ENCODE measurements at regions not wholly inside any gene's neighbourhood (a gene's known extent, or its start where the extent isn't known, plus 50 kb on each side); places are given as distances from the start of the nearest gene placed in this dataset.

DNA sequence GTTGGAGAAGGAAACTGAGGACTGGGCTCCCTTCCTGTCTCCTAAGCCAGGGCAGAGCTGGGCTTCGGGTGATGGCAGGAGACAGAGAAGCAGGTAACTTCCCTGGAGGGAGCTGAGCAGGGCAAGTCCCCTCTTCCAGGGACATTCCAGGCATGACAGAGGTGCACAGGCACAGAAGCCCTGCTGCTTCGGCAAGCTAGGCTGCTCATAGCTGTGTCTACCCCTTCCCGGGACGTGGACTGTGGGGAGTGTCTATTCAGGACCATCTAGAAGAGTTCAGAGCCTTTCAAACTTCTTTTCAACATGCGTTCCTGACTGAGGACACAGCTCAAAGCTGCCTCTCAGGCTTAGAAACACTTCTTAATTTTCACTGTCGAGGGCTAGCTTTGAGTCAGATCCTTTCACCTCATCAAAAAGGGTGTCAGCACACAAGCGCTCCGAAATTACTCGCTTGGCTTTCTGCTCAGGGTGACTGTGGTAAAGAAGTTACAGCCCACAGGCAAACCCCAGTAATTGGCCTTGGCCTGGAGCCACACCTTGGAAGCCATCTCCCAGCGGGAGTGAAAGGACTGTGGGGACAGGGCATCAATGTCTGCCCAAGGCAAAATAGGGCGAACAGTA, 63.7 kb upstream of the STEAP1B start:
- Histone ChIP-seq H3K4me1 (ENCODE audit: insufficient read depth) (peaks cover 8% of the 10 kb centered on the region), H3K27ac (no peak overlapping the region), H3K36me3 (no peaks in the 10 kb centered on the region), H3K9me3 (no peaks in the 10 kb centered on the region), H3K4me3 (no peak overlapping the region), H3K27me3 (no peaks in the 10 kb centered on the region)
- 47 to 61% (median 50%) methylated on average over 11 of the region's 11 CpGs for WGBS, 3 donors
- DNase-seq = no peak
- intact Hi-C loops (cut with DNase I) = loop anchor here in 1 of 4 donors (10.0 kb wide), 1 partner anchor 161 kb away; the partner anchor contains the start of gene IL6
- TF ChIP-seq POLR2A (IDR thresholded peaks at IDR 0.05) (no peak), EP300 (IDR thresholded peaks at IDR 0.05) (no peak)
- TF ChIP-seq, protein P1, sequence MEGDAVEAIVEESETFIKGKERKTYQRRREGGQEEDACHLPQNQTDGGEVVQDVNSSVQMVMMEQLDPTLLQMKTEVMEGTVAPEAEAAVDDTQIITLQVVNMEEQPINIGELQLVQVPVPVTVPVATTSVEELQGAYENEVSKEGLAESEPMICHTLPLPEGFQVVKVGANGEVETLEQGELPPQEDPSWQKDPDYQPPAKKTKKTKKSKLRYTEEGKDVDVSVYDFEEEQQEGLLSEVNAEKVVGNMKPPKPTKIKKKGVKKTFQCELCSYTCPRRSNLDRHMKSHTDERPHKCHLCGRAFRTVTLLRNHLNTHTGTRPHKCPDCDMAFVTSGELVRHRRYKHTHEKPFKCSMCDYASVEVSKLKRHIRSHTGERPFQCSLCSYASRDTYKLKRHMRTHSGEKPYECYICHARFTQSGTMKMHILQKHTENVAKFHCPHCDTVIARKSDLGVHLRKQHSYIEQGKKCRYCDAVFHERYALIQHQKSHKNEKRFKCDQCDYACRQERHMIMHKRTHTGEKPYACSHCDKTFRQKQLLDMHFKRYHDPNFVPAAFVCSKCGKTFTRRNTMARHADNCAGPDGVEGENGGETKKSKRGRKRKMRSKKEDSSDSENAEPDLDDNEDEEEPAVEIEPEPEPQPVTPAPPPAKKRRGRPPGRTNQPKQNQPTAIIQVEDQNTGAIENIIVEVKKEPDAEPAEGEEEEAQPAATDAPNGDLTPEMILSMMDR (IDR thresholded peaks at IDR 0.05) = no peak

DNA sequence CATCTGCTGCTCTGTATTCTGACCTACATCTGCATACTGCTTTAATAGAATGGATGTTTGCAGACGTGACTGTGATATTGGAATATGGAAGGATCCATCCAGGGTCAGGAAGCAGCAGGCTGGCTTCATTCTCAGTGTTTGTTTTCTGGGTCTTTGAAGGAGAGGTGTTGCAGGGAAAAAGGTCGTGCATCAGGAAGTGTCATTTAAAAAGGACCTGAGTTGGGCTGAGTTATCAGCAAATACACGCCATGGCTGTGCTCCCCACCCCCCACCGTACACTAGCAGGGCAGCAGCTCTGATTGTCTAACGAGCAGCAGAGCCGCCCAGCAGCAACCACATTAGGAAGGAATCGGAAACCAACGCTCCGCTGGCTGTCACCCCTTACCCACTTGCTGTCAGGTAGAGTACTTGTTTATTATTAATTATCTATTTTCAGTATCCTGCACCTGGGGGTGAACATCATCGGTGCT, 63.1 kb upstream of the STEAP1B start:
- DNase-seq = no peak
- TF ChIP-seq, protein P1 (IDR thresholded peaks at IDR 0.05) = no peak
- no peak for TF ChIP-seq EP300 (IDR thresholded peaks at IDR 0.05)
- TF ChIP-seq POLR2A (IDR thresholded peaks at IDR 0.05) = no peak
- H3K4me3 ChIP-seq = no peak overlapping the region
- H3K36me3 ChIP-seq = no peaks in the 10 kb centered on the region
- intact Hi-C loops (cut with DNase I) = loop anchor here in 1 of 4 donors (10.0 kb wide), 1 partner anchor 162 kb away; the partner anchor contains the start of gene IL6
- no peaks in the 10 kb centered on the region for H3K27me3 ChIP-seq
- no peak overlapping the region for H3K27ac ChIP-seq
- WGBS, 3 donors = 18 to 40% (median 24%) methylated on average over 10 of the region's 10 CpGs
- H3K9me3 ChIP-seq = no peaks in the 10 kb centered on the region
- peaks cover 8% of the 10 kb centered on the region for H3K4me1 ChIP-seq (ENCODE audit: insufficient read depth)

DNA sequence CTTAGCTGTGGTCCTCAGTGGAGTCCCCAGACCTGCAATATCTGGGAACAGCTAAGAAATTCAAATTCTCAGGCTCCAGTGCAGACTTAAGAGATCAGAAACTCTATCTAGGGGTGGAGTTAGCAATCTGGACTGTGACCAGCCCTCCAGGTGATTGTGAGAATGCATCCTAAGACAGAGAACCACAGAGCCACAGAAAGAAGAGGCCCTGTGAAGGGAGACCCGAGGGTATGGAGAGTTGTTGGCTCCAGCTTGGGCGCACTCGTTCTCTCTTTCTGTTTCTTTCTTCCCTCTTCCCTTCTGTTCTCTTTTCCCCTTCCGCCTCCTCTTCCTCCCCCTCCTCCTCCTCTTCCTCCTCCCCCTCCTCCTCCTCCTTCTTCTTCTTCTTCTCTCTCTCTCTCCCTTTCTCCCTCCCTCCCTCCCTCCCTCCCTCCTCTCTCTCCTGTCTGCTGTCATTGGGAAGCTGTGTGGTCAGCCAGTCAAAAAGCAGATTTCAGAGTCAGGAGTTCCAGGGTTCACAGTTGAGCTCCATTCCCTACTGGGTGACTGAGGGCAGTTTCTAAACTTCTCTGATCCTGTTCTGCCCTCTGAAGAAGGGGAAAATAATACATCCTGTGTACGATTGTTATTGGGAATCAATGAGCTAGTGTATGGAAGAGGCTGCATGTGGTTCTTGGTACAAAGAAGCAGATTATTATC, 62.1 kb upstream of the STEAP1B start:
- no peaks in the 10 kb centered on the region for H3K27me3 ChIP-seq
- 45 to 58% (median 55%) methylated on average over 5 of the region's 5 CpGs for WGBS, 3 donors
- no peaks in the 10 kb centered on the region for H3K9me3 ChIP-seq
- TF ChIP-seq POLR2A (IDR thresholded peaks at IDR 0.05) (no peak), EP300 (IDR thresholded peaks at IDR 0.05) (no peak)
- TF ChIP-seq, protein P1 (IDR thresholded peaks at IDR 0.05) = no peak
- H3K27ac ChIP-seq = no peak overlapping the region
- no peaks in the 10 kb centered on the region for H3K36me3 ChIP-seq
- peaks cover 8% of the 10 kb centered on the region for H3K4me1 ChIP-seq (ENCODE audit: insufficient read depth)
- no peak for DNase-seq
- no peak overlapping the region for H3K4me3 ChIP-seq
- intact Hi-C loops (cut with DNase I) = loop anchor here in 2 of 4 donors (2.0 to 10.0 kb wide), 2 partner anchors 163 to 165 kb away; partner anchors contain the start of gene IL6 (in 2 of the 2)

DNA sequence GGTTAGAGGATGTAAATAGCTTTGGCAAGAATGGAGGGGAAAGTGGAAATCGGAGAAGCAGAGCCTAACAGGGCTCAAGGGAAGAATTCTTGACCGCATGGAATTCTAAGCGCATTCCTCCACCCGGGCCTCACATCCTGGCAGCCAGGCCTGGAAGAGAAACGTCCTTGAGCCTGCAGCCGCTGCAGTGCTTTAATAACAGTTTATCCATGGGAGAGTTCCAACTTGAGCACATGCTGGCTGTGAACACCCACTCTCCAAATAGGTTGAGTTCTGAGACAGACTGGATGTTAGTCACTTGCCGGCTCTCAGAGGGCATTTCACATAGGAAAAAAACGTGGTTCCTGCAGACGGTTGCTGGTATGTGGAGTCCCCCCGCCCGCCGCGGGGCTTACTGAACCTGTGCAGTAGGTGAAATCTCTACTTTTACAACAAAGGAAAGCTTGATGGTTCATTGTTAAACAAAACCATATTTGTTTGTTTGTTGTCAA, 61.4 kb upstream of the STEAP1B start:
- TF ChIP-seq, protein P1 (IDR thresholded peaks at IDR 0.05) = no peak
- TF ChIP-seq EP300 (IDR thresholded peaks at IDR 0.05) (no peak), POLR2A (IDR thresholded peaks at IDR 0.05) (no peak)
- H3K36me3 ChIP-seq = no peaks in the 10 kb centered on the region
- H3K9me3 ChIP-seq = no peaks in the 10 kb centered on the region
- no peak overlapping the region for H3K4me3 ChIP-seq
- WGBS, 3 donors = 2 to 5% (median 2%) methylated on average over 13 of the region's 13 CpGs
- H3K4me1 ChIP-seq (ENCODE audit: insufficient read depth) = peaks cover 8% of the 10 kb centered on the region
- no peak overlapping the region for H3K27ac ChIP-seq
- DNase-seq = peak; percentile 77 to 87 (median 79)
- H3K27me3 ChIP-seq = no peaks in the 10 kb centered on the region
- intact Hi-C loops (cut with DNase I) = loop anchor here in 2 of 4 donors (2.0 to 10.0 kb wide), 2 partner anchors 163 to 165 kb away; partner anchors contain the start of gene IL6 (in 2 of the 2)

Data from ovary (tissue), 7 donors.